ENCODE measurements at regions not wholly inside any gene's neighbourhood (a gene's known extent, or its start where the extent isn't known, plus 50 kb on each side); places are given as distances from the start of the nearest gene placed in this dataset.

GRCh38 chr15:101124731-101125451 is 127.0 kb downstream of the CHSY1 start:
- DNase-seq: no peak

- DNase-seq: no peak
Measured at GRCh38 chr15:101123222-101123910, 128.5 kb downstream of the CHSY1 start.

GRCh38 chr15:101122806-101123205 is 129.0 kb downstream of the CHSY1 start:
- no peak for DNase-seq

- DNase-seq: no peak
Measured at GRCh38 chr15:101122266-101122665, 129.6 kb downstream of the CHSY1 start.

- DNase-seq: peak; percentile 76
Measured at GRCh38 chr15:101121511-101122090, 130.2 kb downstream of the CHSY1 start.

GRCh38 chr15:101120987-101121386 is 130.9 kb downstream of the CHSY1 start:
- DNase-seq: no peak

- no peak for DNase-seq
Measured at GRCh38 chr15:101120473-101120872, 131.4 kb downstream of the CHSY1 start.

Data from left hindlimb (tissue), 1 donor.